WTC11 (cell line): ENCODE measurements at regions not wholly inside any gene's neighbourhood (a gene's known extent, or its start where the extent isn't known, plus 50 kb on each side); places are given as distances from the start of the nearest gene placed in this dataset.
"Not testable (repeated sequence)": the region's sequence is repeated elsewhere in the genome, so short reads cannot be mapped to it uniquely, and the experiment has no call there.

Experiments used
- ATAC-seq: fragments of 200-7000 bp; cut with Tn5 transposase; 2 replicates; pipeline ENCODE4 v1.10.0; 2021; ENCODE audit warnings: mild to moderate bottlenecking, moderate library complexity
- CTCF ChIA-PET: fragments of 300-600 bp; sonication (Branson Sonifier 250); formaldehyde crosslinking; loops from one replicate; lab custom pipeline; 2021; ENCODE audit warnings: antibody characterized with exemption; lab: Charles Lee
- POLR2A ChIA-PET: fragments of 350-600 bp; sonication (Branson Sonifier 250); formaldehyde crosslinking; loops from one replicate; lab custom pipeline; 2021; ENCODE audit warnings: antibody characterized with exemption; lab: Charles Lee
- DNase-seq: peaks from one replicate; pipeline ENCODE4 v3.0.0; 2021; ENCODE audit warnings: low spot score
- H3K27ac Mint-ChIP-seq: 2 replicates; pipeline ENCODE4 v1.8.0; 2021; ENCODE audit warnings: mixed read lengths
- H3K27me3 Mint-ChIP-seq: 2 replicates; pipeline ENCODE4 v1.8.0; 2021; ENCODE audit warnings: low read depth, mild to moderate bottlenecking, moderate library complexity, mixed read lengths
- H3K36me3 Mint-ChIP-seq: 2 replicates; pipeline ENCODE4 v1.8.0; 2021; ENCODE audit warnings: mixed read lengths
- H3K4me1 Mint-ChIP-seq: 2 replicates; pipeline ENCODE4 v1.8.0; 2022; ENCODE audit warnings: mixed read lengths
- H3K4me3 Mint-ChIP-seq: 2 replicates; pipeline ENCODE4 v1.8.0; 2021; ENCODE audit warnings: mild to moderate bottlenecking, moderate library complexity, mixed read lengths
- H3K9me3 Mint-ChIP-seq: 2 replicates; pipeline ENCODE4 v1.8.0; 2021; ENCODE audit warnings: mixed read lengths
- GABPB1 ChIP-seq: sonication (generic); formaldehyde crosslinking; IDR thresholded peaks from 2 replicates; pipeline ENCODE4 v1.8.1; 2023; ENCODE audit warnings: mild to moderate bottlenecking, missing genetic modification reagents
- JUN ChIP-seq: sonication (generic); formaldehyde crosslinking; IDR thresholded peaks from 2 replicates; pipeline ENCODE4 v1.8.0; 2023; ENCODE audit warnings: mild to moderate bottlenecking, missing genetic modification reagents
- SMAD4 ChIP-seq: sonication (generic); formaldehyde crosslinking; IDR thresholded peaks from 2 replicates; pipeline ENCODE4 v1.8.0; 2022; ENCODE audit warnings: mild to moderate bottlenecking, missing genetic modification reagents
- ZNF121 ChIP-seq: sonication (generic); formaldehyde crosslinking; IDR thresholded peaks from 2 replicates; pipeline ENCODE4 v1.8.0; 2023; ENCODE audit warnings: missing genetic modification reagents
- ZNF219 ChIP-seq: sonication (generic); formaldehyde crosslinking; IDR thresholded peaks from 2 replicates; pipeline ENCODE4 v1.8.0; 2023; ENCODE audit warnings: missing genetic modification reagents, mild to moderate bottlenecking, borderline replicate concordance
- TF ChIP-seq, protein P1 (sequence below): sonication (generic); formaldehyde crosslinking; IDR thresholded peaks from 2 replicates; pipeline ENCODE4 v1.8.1; 2022; ENCODE audit warnings: mild to moderate bottlenecking, missing genetic modification reagents, moderate library complexity, borderline replicate concordance
- TF ChIP-seq, protein P2 (sequence below): sonication (generic); formaldehyde crosslinking; IDR thresholded peaks from 2 replicates; pipeline ENCODE4 v1.8.0; 2022; ENCODE audit warnings: mild to moderate bottlenecking, missing genetic modification reagents
- TF ChIP-seq, protein P3 (sequence below): fragments of 250-450 bp; sonication (Bioruptor Pico); IDR thresholded peaks from 2 replicates; pipeline ENCODE4 v1.9.0; 2021; ENCODE audit warnings: mild to moderate bottlenecking
- TF ChIP-seq, protein P4 (sequence below): sonication (generic); formaldehyde crosslinking; conservative IDR thresholded peaks from 2 replicates; pipeline ENCODE4 v1.8.1; 2023; ENCODE audit warnings: mild to moderate bottlenecking, low read depth, missing genetic modification reagents, moderate library complexity
- TF ChIP-seq, protein P5 (sequence below): fragments of 250-450 bp; sonication (Bioruptor Pico); IDR thresholded peaks from 2 replicates; pipeline ENCODE4 v2.1.2; 2022; ENCODE audit warnings: mild to moderate bottlenecking, moderate library complexity

DNA sequence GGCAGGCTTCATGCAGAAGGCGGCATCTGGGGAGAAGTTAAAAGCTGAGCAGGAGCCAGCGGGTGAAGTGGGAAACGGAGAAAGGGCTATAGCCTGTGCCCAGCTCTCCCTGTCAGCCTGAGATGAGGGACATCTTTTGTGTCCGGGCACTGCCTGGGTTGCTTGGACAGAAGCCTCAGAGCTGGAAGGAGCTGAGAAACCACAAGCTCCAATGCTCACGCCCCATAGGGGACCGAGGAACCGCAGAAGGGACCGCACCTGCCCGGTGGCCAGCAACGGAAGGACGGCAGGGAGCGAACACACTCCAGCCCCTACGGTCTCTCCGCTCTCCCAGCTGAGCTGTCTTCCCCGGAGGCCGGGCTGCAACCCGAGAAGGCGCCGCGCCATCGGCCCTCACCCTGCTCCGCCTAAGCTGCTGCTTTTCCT lies 175.8 kb downstream of the NPIPB11 start (continued):
- TF ChIP-seq, protein P1, sequence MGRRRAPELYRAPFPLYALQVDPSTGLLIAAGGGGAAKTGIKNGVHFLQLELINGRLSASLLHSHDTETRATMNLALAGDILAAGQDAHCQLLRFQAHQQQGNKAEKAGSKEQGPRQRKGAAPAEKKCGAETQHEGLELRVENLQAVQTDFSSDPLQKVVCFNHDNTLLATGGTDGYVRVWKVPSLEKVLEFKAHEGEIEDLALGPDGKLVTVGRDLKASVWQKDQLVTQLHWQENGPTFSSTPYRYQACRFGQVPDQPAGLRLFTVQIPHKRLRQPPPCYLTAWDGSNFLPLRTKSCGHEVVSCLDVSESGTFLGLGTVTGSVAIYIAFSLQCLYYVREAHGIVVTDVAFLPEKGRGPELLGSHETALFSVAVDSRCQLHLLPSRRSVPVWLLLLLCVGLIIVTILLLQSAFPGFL (CRISPR knock-in tag): no peak
- TF ChIP-seq ZNF219 (CRISPR knock-in tag): no peak

DNA sequence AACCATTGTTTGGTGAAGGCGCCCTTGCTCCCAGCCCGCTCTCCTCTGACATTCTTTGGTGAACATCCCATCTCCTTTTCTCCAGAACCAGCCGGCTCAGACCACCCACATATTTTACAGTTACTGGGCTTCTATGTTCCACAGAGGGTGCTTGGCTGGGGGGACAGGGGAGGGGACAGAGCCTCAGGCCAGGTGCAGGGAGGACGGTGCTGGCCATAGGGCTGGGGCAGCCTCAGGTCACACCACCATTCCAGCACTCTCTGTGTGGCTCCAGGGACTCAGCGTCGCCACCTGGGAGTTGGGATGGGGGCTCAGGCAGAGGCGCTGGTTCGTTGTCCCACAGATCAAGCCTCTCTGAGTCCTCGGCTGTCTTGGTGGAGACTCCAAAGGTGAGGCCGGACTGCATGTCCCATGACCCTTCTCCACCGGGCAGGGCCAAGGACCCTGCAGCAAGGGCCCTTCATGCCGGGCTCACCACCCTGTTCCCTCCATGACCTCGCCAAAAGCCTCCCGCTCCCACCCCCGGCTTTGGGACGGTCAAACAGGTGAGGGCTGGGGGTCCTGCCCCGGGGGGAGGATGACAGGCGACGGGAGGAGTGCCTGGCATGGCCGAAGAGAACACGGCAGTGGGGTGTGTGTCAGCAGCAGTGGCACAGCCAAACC lies 176.4 kb downstream of the NPIPB11 start:
- peaks cover 12% of the 10 kb centered on the region for H3K9me3 Mint-ChIP-seq
- DNase-seq, H3K36me3 Mint-ChIP-seq, H3K4me3 Mint-ChIP-seq, H3K27ac Mint-ChIP-seq, H3K27me3 Mint-ChIP-seq, H3K4me1 Mint-ChIP-seq, POLR2A ChIA-PET: not testable (repeated sequence)
- ATAC-seq: peak; percentile 17; the same call in 1 of the 2 replicates
- CTCF ChIA-PET: interaction anchor here (0.8 kb wide), 2 partner anchors 86 to 115 kb away, joined by 3 read pairs; no protein-coding TSS in a partner anchor

DNA sequence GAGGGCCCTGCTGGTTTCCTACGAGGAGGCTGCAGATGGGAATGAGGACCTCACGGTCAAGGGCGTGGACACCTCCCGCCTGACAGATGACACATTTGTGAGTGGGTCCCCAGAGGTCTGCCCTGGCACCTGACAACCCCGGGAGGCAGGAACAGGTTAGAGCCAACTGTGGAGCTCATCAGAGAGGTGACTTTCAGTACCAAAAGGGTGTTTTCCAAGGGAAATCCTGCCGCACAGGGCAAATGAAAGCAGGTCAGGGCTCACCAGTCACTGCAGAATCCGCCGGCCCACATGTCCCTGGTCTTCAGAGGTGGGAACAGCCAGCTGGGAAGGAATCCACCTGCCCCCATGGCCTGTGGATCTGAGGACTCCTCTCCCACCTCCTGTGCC lies 176.9 kb downstream of the NPIPB11 start:
- ATAC-seq, DNase-seq, POLR2A ChIA-PET, H3K4me1 Mint-ChIP-seq, H3K27ac Mint-ChIP-seq, H3K4me3 Mint-ChIP-seq, H3K27me3 Mint-ChIP-seq, H3K36me3 Mint-ChIP-seq, CTCF ChIA-PET: not testable (repeated sequence)
- peaks cover 12% of the 10 kb centered on the region for H3K9me3 Mint-ChIP-seq

DNA sequence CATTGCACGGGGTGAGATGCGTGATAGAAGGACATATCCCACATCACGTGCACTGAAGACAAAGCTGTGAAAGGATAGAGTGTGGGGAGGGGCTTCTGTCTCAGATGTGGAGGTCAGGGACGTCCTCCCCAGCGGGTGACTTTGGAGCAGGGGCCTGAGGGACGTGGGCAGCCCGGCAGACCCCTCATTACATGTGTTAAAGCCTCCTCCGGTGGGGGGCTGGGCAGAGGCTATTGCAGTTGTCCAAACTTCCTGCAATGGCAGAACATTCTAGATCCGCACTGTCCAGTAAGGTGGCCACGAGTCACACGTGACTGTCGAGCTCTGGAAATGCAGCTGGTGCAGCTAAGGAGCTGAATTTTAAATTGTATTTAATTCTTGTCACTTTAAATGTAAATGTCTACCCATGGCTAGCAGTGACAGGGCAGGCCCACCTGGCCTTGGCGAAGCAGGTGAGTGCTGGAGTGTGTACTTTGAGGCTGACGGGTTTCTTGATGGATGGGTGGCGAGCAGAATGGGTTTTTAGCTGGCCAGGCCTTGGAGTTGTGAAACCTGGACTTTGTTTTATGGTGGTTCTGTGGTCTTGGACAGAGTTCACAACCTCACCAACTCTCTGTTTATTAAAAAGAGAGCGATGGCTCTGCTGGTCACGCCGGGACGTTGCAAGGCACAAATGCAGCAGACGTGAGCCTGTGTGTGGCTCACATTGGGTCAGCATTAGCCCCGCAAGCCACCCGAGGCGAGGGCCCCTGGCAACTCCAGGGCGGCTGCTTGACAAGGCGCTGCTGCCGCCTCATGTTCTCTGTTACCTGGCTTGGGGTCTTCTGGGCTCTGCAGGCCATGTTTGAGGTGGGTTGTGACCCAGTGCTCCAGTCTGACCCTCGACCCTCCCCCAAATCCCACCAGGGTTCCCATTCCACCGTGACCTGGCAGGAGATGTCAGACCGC lies 177.6 kb downstream of the NPIPB11 start:
- DNase-seq, H3K4me1 Mint-ChIP-seq, H3K27me3 Mint-ChIP-seq, H3K36me3 Mint-ChIP-seq, H3K27ac Mint-ChIP-seq, H3K4me3 Mint-ChIP-seq, POLR2A ChIA-PET, ATAC-seq, CTCF ChIA-PET, H3K9me3 Mint-ChIP-seq: not testable (repeated sequence)
- 0 out of 2 replicates have a peak, but pooled peaks have one; percentile 18 for TF ChIP-seq GABPB1

DNA sequence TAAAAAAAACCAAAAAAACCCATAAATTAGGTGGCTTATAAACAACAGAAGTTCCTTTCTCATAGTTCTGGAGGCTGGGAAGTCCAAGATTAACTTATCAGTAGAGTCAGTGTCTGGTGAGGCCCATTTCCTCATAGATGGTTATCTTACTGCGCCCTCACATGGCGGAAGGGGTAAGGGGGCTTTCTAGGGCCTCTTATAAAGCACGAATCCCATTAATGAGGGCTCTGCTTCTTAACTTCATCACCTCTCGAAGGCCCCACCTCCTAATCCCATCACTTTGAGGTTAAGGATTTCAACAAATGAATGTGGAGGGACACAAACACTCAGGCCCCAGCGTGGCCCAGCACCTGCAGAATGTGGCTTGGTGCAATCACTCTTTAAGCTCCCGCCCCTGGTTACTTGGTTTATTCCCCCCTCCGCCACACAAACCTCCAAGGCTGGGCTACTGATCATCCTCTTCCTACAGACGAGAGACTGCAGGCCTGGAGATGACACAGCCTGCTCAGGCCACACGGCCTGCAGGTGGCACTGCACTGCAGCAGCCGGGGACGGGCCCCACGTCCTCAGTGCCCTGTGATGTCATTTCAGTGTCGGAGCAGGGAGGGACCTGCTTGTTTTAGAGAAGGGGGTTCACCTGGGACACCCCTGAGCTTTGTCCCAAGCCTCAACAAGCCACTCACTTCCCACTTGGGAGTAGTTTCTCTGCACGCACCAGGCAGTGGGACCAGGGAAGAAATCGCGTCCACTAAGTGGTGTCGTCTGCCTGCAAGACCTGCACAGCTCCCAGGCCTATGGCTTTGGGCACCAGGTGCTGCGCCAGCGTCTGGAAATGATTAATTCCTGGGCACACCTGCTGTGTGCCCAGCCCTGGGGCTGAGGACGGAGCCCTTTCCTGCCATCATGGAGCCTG lies 178.5 kb downstream of the NPIPB11 start:
- POLR2A ChIA-PET, H3K4me3 Mint-ChIP-seq, CTCF ChIA-PET, H3K27ac Mint-ChIP-seq, H3K36me3 Mint-ChIP-seq, H3K27me3 Mint-ChIP-seq, H3K4me1 Mint-ChIP-seq: not testable (repeated sequence)
- ATAC-seq: peak; percentile 91
- peak; percentile 73 for DNase-seq
- H3K9me3 Mint-ChIP-seq: peaks cover 14% of the 10 kb centered on the region

DNA sequence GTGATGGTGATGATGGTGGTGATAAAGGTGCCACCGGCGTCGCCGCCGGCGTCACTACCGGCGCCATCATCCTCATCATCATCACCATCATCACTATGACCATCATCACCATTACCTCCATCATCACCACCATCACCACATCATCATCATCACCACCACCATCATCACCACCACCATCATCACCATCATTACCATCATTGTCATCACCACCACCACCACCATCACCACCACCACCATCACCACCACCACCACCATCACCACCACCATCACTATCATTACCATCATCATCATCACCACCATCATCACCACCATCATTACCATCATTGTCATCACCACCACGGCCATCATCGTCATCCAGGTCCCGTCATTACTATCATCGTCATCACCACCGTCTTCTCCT lies 179.7 kb downstream of the NPIPB11 start:
- ChIA-PET POLR2A (no interaction called here), CTCF (no interaction called here)
- no peak for DNase-seq
- Mint-ChIP-seq H3K9me3 (peaks cover 17% of the 10 kb centered on the region), H3K4me3 (no peak overlapping the region), H3K27ac (no peak overlapping the region), H3K36me3 (peaks cover 5% of the 10 kb centered on the region), H3K4me1 (peaks cover 8% of the 10 kb centered on the region), H3K27me3 (no peaks in the 10 kb centered on the region)
- ATAC-seq: no peak
- TF ChIP-seq, protein P2, sequence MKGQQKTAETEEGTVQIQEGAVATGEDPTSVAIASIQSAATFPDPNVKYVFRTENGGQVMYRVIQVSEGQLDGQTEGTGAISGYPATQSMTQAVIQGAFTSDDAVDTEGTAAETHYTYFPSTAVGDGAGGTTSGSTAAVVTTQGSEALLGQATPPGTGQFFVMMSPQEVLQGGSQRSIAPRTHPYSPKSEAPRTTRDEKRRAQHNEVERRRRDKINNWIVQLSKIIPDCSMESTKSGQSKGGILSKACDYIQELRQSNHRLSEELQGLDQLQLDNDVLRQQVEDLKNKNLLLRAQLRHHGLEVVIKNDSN: no peak
- TF ChIP-seq, protein P3, sequence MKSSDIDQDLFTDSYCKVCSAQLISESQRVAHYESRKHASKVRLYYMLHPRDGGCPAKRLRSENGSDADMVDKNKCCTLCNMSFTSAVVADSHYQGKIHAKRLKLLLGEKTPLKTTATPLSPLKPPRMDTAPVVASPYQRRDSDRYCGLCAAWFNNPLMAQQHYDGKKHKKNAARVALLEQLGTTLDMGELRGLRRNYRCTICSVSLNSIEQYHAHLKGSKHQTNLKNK (CRISPR knock-in tag): no peak
- TF ChIP-seq ZNF121 (CRISPR knock-in tag) (no peak), SMAD4 (CRISPR knock-in tag) (no peak), JUN (CRISPR knock-in tag) (no peak)
- TF ChIP-seq, protein P1 (CRISPR knock-in tag): no peak
- TF ChIP-seq, protein P4, sequence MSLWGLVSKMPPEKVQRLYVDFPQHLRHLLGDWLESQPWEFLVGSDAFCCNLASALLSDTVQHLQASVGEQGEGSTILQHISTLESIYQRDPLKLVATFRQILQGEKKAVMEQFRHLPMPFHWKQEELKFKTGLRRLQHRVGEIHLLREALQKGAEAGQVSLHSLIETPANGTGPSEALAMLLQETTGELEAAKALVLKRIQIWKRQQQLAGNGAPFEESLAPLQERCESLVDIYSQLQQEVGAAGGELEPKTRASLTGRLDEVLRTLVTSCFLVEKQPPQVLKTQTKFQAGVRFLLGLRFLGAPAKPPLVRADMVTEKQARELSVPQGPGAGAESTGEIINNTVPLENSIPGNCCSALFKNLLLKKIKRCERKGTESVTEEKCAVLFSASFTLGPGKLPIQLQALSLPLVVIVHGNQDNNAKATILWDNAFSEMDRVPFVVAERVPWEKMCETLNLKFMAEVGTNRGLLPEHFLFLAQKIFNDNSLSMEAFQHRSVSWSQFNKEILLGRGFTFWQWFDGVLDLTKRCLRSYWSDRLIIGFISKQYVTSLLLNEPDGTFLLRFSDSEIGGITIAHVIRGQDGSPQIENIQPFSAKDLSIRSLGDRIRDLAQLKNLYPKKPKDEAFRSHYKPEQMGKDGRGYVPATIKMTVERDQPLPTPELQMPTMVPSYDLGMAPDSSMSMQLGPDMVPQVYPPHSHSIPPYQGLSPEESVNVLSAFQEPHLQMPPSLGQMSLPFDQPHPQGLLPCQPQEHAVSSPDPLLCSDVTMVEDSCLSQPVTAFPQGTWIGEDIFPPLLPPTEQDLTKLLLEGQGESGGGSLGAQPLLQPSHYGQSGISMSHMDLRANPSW (CRISPR knock-in tag): no peak
- TF ChIP-seq, protein P5, sequence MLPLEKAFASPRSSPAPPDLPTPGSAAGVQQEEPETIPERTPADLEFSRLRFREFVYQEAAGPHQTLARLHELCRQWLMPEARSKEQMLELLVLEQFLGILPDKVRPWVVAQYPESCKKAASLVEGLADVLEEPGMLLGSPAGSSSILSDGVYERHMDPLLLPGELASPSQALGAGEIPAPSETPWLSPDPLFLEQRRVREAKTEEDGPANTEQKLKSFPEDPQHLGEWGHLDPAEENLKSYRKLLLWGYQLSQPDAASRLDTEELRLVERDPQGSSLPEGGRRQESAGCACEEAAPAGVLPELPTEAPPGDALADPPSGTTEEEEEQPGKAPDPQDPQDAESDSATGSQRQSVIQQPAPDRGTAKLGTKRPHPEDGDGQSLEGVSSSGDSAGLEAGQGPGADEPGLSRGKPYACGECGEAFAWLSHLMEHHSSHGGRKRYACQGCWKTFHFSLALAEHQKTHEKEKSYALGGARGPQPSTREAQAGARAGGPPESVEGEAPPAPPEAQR (CRISPR knock-in tag): no peak
